HepG2 (cell line): ENCODE measurements at regions not wholly inside any gene's neighbourhood (a gene's known extent, or its start where the extent isn't known, plus 50 kb on each side); places are given as distances from the start of the nearest gene placed in this dataset.

Source experiments
- ATAC-seq: fragments of 200-7000 bp; cut with Tn5 transposase; 3 replicates; pipeline ENCODE4 v1.9.1; 2020; ENCODE audit warnings: mild to moderate bottlenecking, moderate library complexity
- BruUV-seq: library from RNA; stranded (reverse); fragments of 400-500 nt; replicated peaks from 2 replicates; lab custom pipeline; 2021; lab: Mats Ljungman, UMichigan
- CTCF ChIA-PET: fragments of 300-600 bp; formaldehyde crosslinking; extraction: SDS; loops from one replicate; lab custom pipeline; 2021; ENCODE audit warnings: low total read pairs, inconsistent platforms, low intra/inter-chr PET ratio; lab: Yijun Ruan, JAX
- POLR2A ChIA-PET: fragments of 350-600 bp; sonication (Branson Sonifier 250); formaldehyde crosslinking; loops from one replicate; lab custom pipeline; 2020; ENCODE audit warnings: antibody characterized with exemption, inconsistent platforms; lab: Yijun Ruan, JAX
- DNase-seq: peaks from one replicate; pipeline ENCODE4 v3.0.0-alpha.2; 2015; ENCODE audit warnings: low spot score
- FAIRE-seq: peaks from 3 replicates; lab custom pipeline; 2011; peaks lifted over from hg19 to GRCh38; lab: Jason Lieb, UNC
- H2AFZ ChIP-seq: one replicate; pipeline ENCODE4 v1.6.1; 2011; ENCODE audit warnings: low read length, inconsistent platforms
- H3K27ac ChIP-seq: fragments of 300-600 bp; 3 replicates; pipeline ENCODE4 v1.8.0; 2011; ENCODE audit warnings: mixed run types, mild to moderate bottlenecking, mixed read lengths, low read length, inconsistent platforms; ENCODE audit not compliant: insufficient read depth; ENCODE audit errors: extremely low read length
- H3K27me3 ChIP-seq, 2 experiments: fragments of 200-600 bp in 1 of 2; 2 replicates in 1 of 2; 3 replicates in 1 of 2; pipeline versions ENCODE4 v1.6.0 to v1.8.0; 2011; ENCODE audit warnings: low read length in 2 of 2, mild to moderate bottlenecking in 2 of 2, moderate library complexity in 2 of 2, inconsistent platforms in 1 of 2; ENCODE audit not compliant: insufficient read depth in 2 of 2, control insufficient read depth in 1 of 2
- H3K36me3 ChIP-seq, 2 experiments: fragments of 200-600 bp in 1 of 2; replicated peaks in 1 of 2; 2 replicates in 1 of 2; 3 replicates in 1 of 2; pipeline versions ENCODE4 v1.5.1 to v1.8.0; 2011; ENCODE audit warnings: low read length in 2 of 2, inconsistent platforms in 1 of 2; ENCODE audit not compliant: insufficient read depth in 2 of 2, control insufficient read depth in 1 of 2
- H3K4me1 ChIP-seq: 2 replicates; pipeline ENCODE4 v1.5.1; 2012; ENCODE audit warnings: low read length, inconsistent platforms; ENCODE audit not compliant: insufficient read depth
- H3K4me2 ChIP-seq: 2 replicates; pipeline ENCODE4 v1.6.0; 2011; ENCODE audit warnings: low read depth, low read length, inconsistent platforms
- H3K4me3 ChIP-seq, 3 experiments: fragments of 200-600 bp in 1 of 3; sonication (generic), shearing (Covaris generic) in 1 of 3; replicated peaks in 1 of 3; 2 replicates each; pipeline ENCODE4 v1.5.1; 2011 to 2016; ENCODE audit warnings: low read length in 3 of 3, inconsistent platforms in 2 of 3, low read depth in 2 of 3, mild to moderate bottlenecking in 2 of 3, control low read depth in 1 of 3, mixed read lengths in 1 of 3; ENCODE audit not compliant: insufficient read depth in 1 of 3
- H3K79me2 ChIP-seq: one replicate; pipeline ENCODE4 v1.6.1; 2011; ENCODE audit warnings: low read length, inconsistent platforms; ENCODE audit not compliant: insufficient read depth
- H3K9ac ChIP-seq: 2 replicates; pipeline ENCODE4 v1.6.0; 2011; ENCODE audit warnings: mild to moderate bottlenecking, low read depth, low read length, inconsistent platforms; ENCODE audit not compliant: insufficient read depth
- H3K9me3 ChIP-seq: 2 replicates; pipeline ENCODE4 v1.5.1; 2012; ENCODE audit warnings: mild to moderate bottlenecking, low read length
- H4K20me1 ChIP-seq: 2 replicates; pipeline ENCODE4 v1.6.0; 2011; ENCODE audit warnings: inconsistent platforms, mild to moderate bottlenecking, low read length, moderate library complexity; ENCODE audit not compliant: insufficient read depth
- ATRX ChIP-seq: sonication (generic); formaldehyde crosslinking; IDR thresholded peaks from 2 replicates; pipeline ENCODE4 v1.4.0; 2020; ENCODE audit warnings: missing genetic modification reagents, borderline replicate concordance
- CEBPB ChIP-seq: IDR thresholded peaks from 2 replicates; pipeline ENCODE4 v1.6.1; 2011; ENCODE audit warnings: low read depth, low read length, improper control_type of control experiment, borderline replicate concordance
- EED ChIP-seq: sonication (generic); formaldehyde crosslinking; IDR thresholded peaks from 2 replicates; pipeline ENCODE4 v1.5.0; 2020; ENCODE audit warnings: mild to moderate bottlenecking, missing genetic modification reagents
- HMGA1 ChIP-seq: sonication (generic); formaldehyde crosslinking; conservative IDR thresholded peaks from 2 replicates; pipeline ENCODE4 v1.4.0; 2020; ENCODE audit warnings: missing genetic modification reagents
- KDM1A ChIP-seq: IDR thresholded peaks from 2 replicates; pipeline ENCODE4 v1.6.1; 2016; ENCODE audit warnings: missing compliant biosample characterization
- NFYC ChIP-seq: IDR thresholded peaks from 2 replicates; pipeline ENCODE4 v1.6.1; 2016; ENCODE audit warnings: missing genetic modification reagents, missing compliant biosample characterization
- RARA ChIP-seq: IDR thresholded peaks from 2 replicates; pipeline ENCODE4 v1.6.1; 2016; ENCODE audit warnings: missing genetic modification reagents, missing compliant biosample characterization
- XBP1 ChIP-seq: sonication (generic); formaldehyde crosslinking; IDR thresholded peaks from 2 replicates; pipeline ENCODE4 v1.5.0; 2020; ENCODE audit warnings: missing genetic modification reagents
- ZFP36L2 ChIP-seq: sonication (generic); formaldehyde crosslinking; IDR thresholded peaks from 2 replicates; pipeline ENCODE4 v1.4.0; 2020; ENCODE audit warnings: missing genetic modification reagents
- ZNF124 ChIP-seq: sonication (generic); formaldehyde crosslinking; IDR thresholded peaks from 2 replicates; pipeline ENCODE4 v1.4.0; 2020; ENCODE audit warnings: missing genetic modification reagents
- ZNF225 ChIP-seq: sonication (generic); formaldehyde crosslinking; IDR thresholded peaks from 2 replicates; pipeline ENCODE4 v1.4.0; 2020; ENCODE audit warnings: mild to moderate bottlenecking, missing genetic modification reagents
- ZNF253 ChIP-seq: sonication (generic); formaldehyde crosslinking; IDR thresholded peaks from 2 replicates; pipeline ENCODE4 v1.8.0; 2022; ENCODE audit warnings: mild to moderate bottlenecking, missing genetic modification reagents, borderline replicate concordance
- ZNF619 ChIP-seq: sonication (generic); formaldehyde crosslinking; IDR thresholded peaks from 2 replicates; pipeline ENCODE4 v1.4.0; 2020; ENCODE audit warnings: mild to moderate bottlenecking, missing genetic modification reagents
- WGBS: methylation state at CpG from one replicate; pipeline ENCODE4 v1.1.6; 2017; ENCODE audit warnings: low lambda C conversion rate; 5-methylcytosine and 5-hydroxymethylcytosine counted together
- in situ Hi-C: cut with HindIII; loops from 2 replicates; pipeline ENCODE4 v1.10.0; 2017; ENCODE audit warnings: low pct_unique_long_range_greater_than_20kb; ENCODE audit not compliant: extremely low pct_ligation_motif_present
- intact Hi-C: fragments of 100-400 bp; cut with micrococcal nuclease; formaldehyde crosslinking; loops from one replicate; pipeline ENCODE4 v1.10.0; 2022; ENCODE audit not compliant: unreplicated experiment
- TF ChIP-seq, protein P1 (sequence below): sonication (generic); formaldehyde crosslinking; IDR thresholded peaks from 2 replicates; pipeline ENCODE4 v1.8.0; 2022; ENCODE audit warnings: mild to moderate bottlenecking, missing genetic modification reagents, borderline replicate concordance
- TF ChIP-seq, protein P2 (sequence below): sonication (generic); formaldehyde crosslinking; IDR thresholded peaks from 2 replicates; pipeline ENCODE4 v1.4.0; 2020; ENCODE audit warnings: missing genetic modification reagents, borderline replicate concordance
- TF ChIP-seq, protein P3 (sequence below): sonication (generic); formaldehyde crosslinking; IDR thresholded peaks from 2 replicates; pipeline ENCODE4 v1.8.0; 2022; ENCODE audit warnings: missing genetic modification reagents, mild to moderate bottlenecking, inconsistent platforms, borderline replicate concordance
- TF ChIP-seq, protein P4 (sequence below): sonication (generic); formaldehyde crosslinking; IDR thresholded peaks from 2 replicates; pipeline ENCODE4 v1.4.0; 2020; ENCODE audit warnings: mild to moderate bottlenecking, missing genetic modification reagents

DNA sequence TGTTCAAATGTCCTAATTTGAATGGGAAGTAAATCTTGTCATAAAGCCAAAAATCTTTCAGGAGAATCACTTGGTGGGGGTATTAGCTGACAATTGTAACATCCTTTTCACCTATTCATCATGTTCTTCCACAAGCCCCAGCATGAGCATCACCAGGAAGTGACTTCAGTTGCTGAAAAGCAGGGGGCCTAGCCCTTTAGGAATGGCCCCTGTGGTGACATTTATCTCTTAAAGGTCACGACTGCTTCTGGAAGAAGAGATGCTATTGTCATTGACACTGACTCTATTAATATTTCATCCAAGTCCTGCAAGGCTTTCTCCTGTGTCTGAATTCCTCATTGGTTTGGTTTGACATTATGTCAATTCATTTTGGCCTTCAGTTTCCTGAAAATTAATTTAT is 92.6 kb downstream of the OR5AK2 start:
- no peak for ATAC-seq
- no peak overlapping the region for H3K9ac ChIP-seq
- TF ChIP-seq CEBPB (no peak), ZNF225 (CRISPR knock-in tag) (no peak), ZNF619 (CRISPR knock-in tag) (no peak), NFYC (CRISPR knock-in tag) (no peak), ZFP36L2 (CRISPR knock-in tag) (no peak), EED (CRISPR knock-in tag) (no peak), ZNF253 (no peak), RARA (CRISPR knock-in tag) (no peak), XBP1 (CRISPR knock-in tag) (no peak), KDM1A (CRISPR knock-in tag) (no peak), HMGA1 (no peak), ATRX (CRISPR knock-in tag) (no peak), ZNF124 (CRISPR knock-in tag) (no peak)
- TF ChIP-seq, protein P1, sequence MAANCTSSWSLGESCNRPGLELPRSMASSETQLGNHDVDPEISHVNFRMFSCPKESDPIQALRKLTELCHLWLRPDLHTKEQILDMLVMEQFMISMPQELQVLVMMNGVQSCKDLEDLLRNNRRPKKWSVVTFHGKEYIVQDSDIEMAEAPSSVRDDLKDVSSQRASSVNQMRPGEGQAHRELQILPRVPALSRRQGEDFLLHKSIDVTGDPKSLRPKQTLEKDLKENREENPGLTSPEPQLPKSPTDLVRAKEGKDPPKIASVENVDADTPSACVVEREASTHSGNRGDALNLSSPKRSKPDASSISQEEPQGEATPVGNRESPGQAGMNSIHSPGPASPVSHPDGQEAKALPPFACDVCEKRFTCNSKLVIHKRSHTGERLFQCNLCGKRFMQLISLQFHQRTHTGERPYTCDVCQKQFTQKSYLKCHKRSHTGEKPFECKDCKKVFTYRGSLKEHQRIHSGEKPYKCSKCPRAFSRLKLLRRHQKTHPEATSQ (CRISPR knock-in tag) = no peak
- TF ChIP-seq, protein P2, sequence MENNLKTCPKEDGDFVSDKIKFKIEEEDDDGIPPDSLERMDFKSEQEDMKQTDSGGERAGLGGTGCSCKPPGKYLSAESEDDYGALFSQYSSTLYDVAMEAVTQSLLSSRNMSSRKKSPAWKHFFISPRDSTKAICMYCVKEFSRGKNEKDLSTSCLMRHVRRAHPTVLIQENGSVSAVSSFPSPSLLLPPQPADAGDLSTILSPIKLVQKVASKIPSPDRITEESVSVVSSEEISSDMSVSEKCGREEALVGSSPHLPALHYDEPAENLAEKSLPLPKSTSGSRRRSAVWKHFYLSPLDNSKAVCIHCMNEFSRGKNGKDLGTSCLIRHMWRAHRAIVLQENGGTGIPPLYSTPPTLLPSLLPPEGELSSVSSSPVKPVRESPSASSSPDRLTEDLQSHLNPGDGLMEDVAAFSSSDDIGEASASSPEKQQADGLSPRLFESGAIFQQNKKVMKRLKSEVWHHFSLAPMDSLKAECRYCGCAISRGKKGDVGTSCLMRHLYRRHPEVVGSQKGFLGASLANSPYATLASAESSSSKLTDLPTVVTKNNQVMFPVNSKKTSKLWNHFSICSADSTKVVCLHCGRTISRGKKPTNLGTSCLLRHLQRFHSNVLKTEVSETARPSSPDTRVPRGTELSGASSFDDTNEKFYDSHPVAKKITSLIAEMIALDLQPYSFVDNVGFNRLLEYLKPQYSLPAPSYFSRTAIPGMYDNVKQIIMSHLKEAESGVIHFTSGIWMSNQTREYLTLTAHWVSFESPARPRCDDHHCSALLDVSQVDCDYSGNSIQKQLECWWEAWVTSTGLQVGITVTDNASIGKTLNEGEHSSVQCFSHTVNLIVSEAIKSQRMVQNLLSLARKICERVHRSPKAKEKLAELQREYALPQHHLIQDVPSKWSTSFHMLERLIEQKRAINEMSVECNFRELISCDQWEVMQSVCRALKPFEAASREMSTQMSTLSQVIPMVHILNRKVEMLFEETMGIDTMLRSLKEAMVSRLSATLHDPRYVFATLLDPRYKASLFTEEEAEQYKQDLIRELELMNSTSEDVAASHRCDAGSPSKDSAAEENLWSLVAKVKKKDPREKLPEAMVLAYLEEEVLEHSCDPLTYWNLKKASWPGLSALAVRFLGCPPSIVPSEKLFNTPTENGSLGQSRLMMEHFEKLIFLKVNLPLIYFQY (CRISPR knock-in tag) = no peak
- TF ChIP-seq, protein P3, sequence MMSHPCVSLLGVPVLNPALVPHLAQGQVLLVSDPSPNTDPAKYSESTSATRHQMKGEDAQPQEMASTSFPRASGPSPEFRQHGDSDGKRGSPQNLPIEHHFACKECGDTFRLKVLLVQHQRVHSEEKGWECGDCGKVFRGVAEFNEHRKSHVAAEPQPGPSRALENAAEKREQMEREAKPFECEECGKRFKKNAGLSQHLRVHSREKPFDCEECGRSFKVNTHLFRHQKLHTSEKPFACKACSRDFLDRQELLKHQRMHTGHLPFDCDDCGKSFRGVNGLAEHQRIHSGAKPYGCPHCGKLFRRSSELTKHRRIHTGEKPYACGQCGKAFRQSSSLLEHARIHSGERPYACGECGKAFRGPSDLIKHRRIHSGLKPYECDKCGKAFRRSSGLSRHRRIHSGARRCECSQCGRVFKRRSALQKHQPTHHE (CRISPR knock-in tag) = no peak
- TF ChIP-seq, protein P4, sequence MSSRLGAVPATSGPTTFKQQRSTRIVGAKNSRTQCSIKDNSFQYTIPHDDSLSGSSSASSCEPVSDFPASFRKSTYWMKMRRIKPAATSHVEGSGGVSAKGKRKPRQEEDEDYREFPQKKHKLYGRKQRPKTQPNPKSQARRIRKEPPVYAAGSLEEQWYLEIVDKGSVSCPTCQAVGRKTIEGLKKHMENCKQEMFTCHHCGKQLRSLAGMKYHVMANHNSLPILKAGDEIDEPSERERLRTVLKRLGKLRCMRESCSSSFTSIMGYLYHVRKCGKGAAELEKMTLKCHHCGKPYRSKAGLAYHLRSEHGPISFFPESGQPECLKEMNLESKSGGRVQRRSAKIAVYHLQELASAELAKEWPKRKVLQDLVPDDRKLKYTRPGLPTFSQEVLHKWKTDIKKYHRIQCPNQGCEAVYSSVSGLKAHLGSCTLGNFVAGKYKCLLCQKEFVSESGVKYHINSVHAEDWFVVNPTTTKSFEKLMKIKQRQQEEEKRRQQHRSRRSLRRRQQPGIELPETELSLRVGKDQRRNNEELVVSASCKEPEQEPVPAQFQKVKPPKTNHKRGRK = no peak
- TF ChIP-seq, all 625 proteins: peak for 0
- 0% methylated on average over 1 of the region's 1 CpG for WGBS
- FAIRE-seq (no peak), DNase-seq (no peak)
- Histone ChIP-seq H3K36me3 (no peaks in the 10 kb centered on the region), H3K4me3 (no peak overlapping the region), H3K4me2 (no peak overlapping the region), H4K20me1 (no peaks in the 10 kb centered on the region), H2AFZ (no peak overlapping the region), H3K9me3 (no peaks in the 10 kb centered on the region), H3K4me1 (no peaks in the 10 kb centered on the region), H3K27me3 (no peaks in the 10 kb centered on the region), H3K27ac (no peak overlapping the region), H3K79me2 (no peaks in the 10 kb centered on the region)
- POLR2A ChIA-PET = no interaction called here
- intact Hi-C loops (no loop called here), in situ Hi-C loops (no loop called here)
- CTCF ChIA-PET = no interaction called here
- BruUV-seq = no TSS peak
